ENCODE measurements at regions not wholly inside any gene's neighbourhood (a gene's known extent, or its start where the extent isn't known, plus 50 kb on each side); places are given as distances from the start of the nearest gene placed in this dataset.

- H4K20me1 ChIP-seq (ENCODE audit: control insufficient read depth, insufficient read depth, low read depth, low read length): no peaks in the 10 kb centered on the region
- no peak overlapping the region for H3K4me2 ChIP-seq (ENCODE audit: low read length)
- H3K9me3 ChIP-seq (ENCODE audit: control insufficient read depth, insufficient read depth, low read length): no peaks in the 10 kb centered on the region
- H3K9me2 ChIP-seq (replicated peaks; ENCODE audit: control insufficient read depth, low read length): no peaks in the 10 kb centered on the region
- no peaks in the 10 kb centered on the region for H3K79me2 ChIP-seq (ENCODE audit: control insufficient read depth, low read length)
- H3K36me3 ChIP-seq (ENCODE audit: control insufficient read depth, low read length): no peaks in the 10 kb centered on the region
- H3K27ac ChIP-seq (ENCODE audit: low read depth, low read length): no peak overlapping the region
- H3K4me1 ChIP-seq (ENCODE audit: control insufficient read depth, low read length): no peaks in the 10 kb centered on the region
- no peaks in the 10 kb centered on the region for H3F3A ChIP-seq (ENCODE audit: control insufficient read depth, insufficient read depth)
- no peak overlapping the region for H3K4me3 ChIP-seq (ENCODE audit: low read length)
- TF ChIP-seq CTCF (IDR thresholded peaks at IDR 0.05; ENCODE audit: low read depth, low read length, poor library complexity, severe bottlenecking) (no peak), EZH2phosphoT487 (IDR thresholded peaks at IDR 0.05; ENCODE audit: borderline replicate concordance, low read length) (no peak)
- no peaks in the 10 kb centered on the region for H3K27me3 ChIP-seq (ENCODE audit: control insufficient read depth, low read length)
Observed at GRCh38 chr5:61809651-61810050, 477.6 kb downstream of the ZSWIM6 start.

- Histone ChIP-seq H3K27ac (ENCODE audit: low read depth, low read length) (no peak overlapping the region), H3K4me2 (ENCODE audit: low read length) (no peak overlapping the region), H4K20me1 (ENCODE audit: control insufficient read depth, insufficient read depth, low read depth, low read length) (no peaks in the 10 kb centered on the region), H3F3A (ENCODE audit: control insufficient read depth, insufficient read depth) (no peaks in the 10 kb centered on the region), H3K4me3 (ENCODE audit: low read length) (no peak overlapping the region), H3K9me2 (replicated peaks; ENCODE audit: control insufficient read depth, low read length) (no peaks in the 10 kb centered on the region), H3K9me3 (ENCODE audit: control insufficient read depth, insufficient read depth, low read length) (no peaks in the 10 kb centered on the region), H3K36me3 (ENCODE audit: control insufficient read depth, low read length) (no peaks in the 10 kb centered on the region), H3K4me1 (ENCODE audit: control insufficient read depth, low read length) (no peaks in the 10 kb centered on the region), H3K27me3 (ENCODE audit: control insufficient read depth, low read length) (no peaks in the 10 kb centered on the region), H3K79me2 (ENCODE audit: control insufficient read depth, low read length) (no peaks in the 10 kb centered on the region)
- TF ChIP-seq CTCF (IDR thresholded peaks at IDR 0.05; ENCODE audit: low read depth, low read length, poor library complexity, severe bottlenecking) (no peak), EZH2phosphoT487 (IDR thresholded peaks at IDR 0.05; ENCODE audit: borderline replicate concordance, low read length) (no peak)
Observed at GRCh38 chr5:61811052-61811451, 479.0 kb downstream of the ZSWIM6 start.

GRCh38 chr5:61813361-61813760, 481.3 kb downstream of the ZSWIM6 start:
- no peaks in the 10 kb centered on the region for H3F3A ChIP-seq (ENCODE audit: control insufficient read depth, insufficient read depth)
- TF ChIP-seq CTCF (IDR thresholded peaks at IDR 0.05; ENCODE audit: low read depth, low read length, poor library complexity, severe bottlenecking): no peak
- no peak for TF ChIP-seq EZH2phosphoT487 (IDR thresholded peaks at IDR 0.05; ENCODE audit: borderline replicate concordance, low read length)
- H3K9me3 ChIP-seq (ENCODE audit: control insufficient read depth, insufficient read depth, low read length): no peaks in the 10 kb centered on the region
- H3K4me3 ChIP-seq (ENCODE audit: low read length): no peak overlapping the region
- H3K27ac ChIP-seq (ENCODE audit: low read depth, low read length): no peak overlapping the region
- H3K4me2 ChIP-seq (ENCODE audit: low read length): no peak overlapping the region
- no peaks in the 10 kb centered on the region for H3K27me3 ChIP-seq (ENCODE audit: control insufficient read depth, low read length)
- no peaks in the 10 kb centered on the region for H3K4me1 ChIP-seq (ENCODE audit: control insufficient read depth, low read length)
- no peaks in the 10 kb centered on the region for H3K36me3 ChIP-seq (ENCODE audit: control insufficient read depth, low read length)
- H3K79me2 ChIP-seq (ENCODE audit: control insufficient read depth, low read length): no peaks in the 10 kb centered on the region
- no peaks in the 10 kb centered on the region for H4K20me1 ChIP-seq (ENCODE audit: control insufficient read depth, insufficient read depth, low read depth, low read length)
- no peaks in the 10 kb centered on the region for H3K9me2 ChIP-seq (replicated peaks; ENCODE audit: control insufficient read depth, low read length)

- no peaks in the 10 kb centered on the region for H3K4me1 ChIP-seq (ENCODE audit: control insufficient read depth, low read length)
- H3K9me3 ChIP-seq (ENCODE audit: control insufficient read depth, insufficient read depth, low read length): no peaks in the 10 kb centered on the region
- H3K79me2 ChIP-seq (ENCODE audit: control insufficient read depth, low read length): no peaks in the 10 kb centered on the region
- H4K20me1 ChIP-seq (ENCODE audit: control insufficient read depth, insufficient read depth, low read depth, low read length): no peaks in the 10 kb centered on the region
- no peak overlapping the region for H3K27ac ChIP-seq (ENCODE audit: low read depth, low read length)
- no peaks in the 10 kb centered on the region for H3F3A ChIP-seq (ENCODE audit: control insufficient read depth, insufficient read depth)
- no peak overlapping the region for H3K4me3 ChIP-seq (ENCODE audit: low read length)
- no peaks in the 10 kb centered on the region for H3K27me3 ChIP-seq (ENCODE audit: control insufficient read depth, low read length)
- no peak overlapping the region for H3K4me2 ChIP-seq (ENCODE audit: low read length)
- H3K36me3 ChIP-seq (ENCODE audit: control insufficient read depth, low read length): no peaks in the 10 kb centered on the region
- no peak for TF ChIP-seq EZH2phosphoT487 (IDR thresholded peaks at IDR 0.05; ENCODE audit: borderline replicate concordance, low read length)
- no peak for TF ChIP-seq CTCF (IDR thresholded peaks at IDR 0.05; ENCODE audit: low read depth, low read length, poor library complexity, severe bottlenecking)
- no peaks in the 10 kb centered on the region for H3K9me2 ChIP-seq (replicated peaks; ENCODE audit: control insufficient read depth, low read length)
Observed at GRCh38 chr5:61815339-61815738, 483.3 kb downstream of the ZSWIM6 start.

Measured in DOHH2 (cell line).